ENCODE measurements at regions not wholly inside any gene's neighbourhood (a gene's known extent, or its start where the extent isn't known, plus 50 kb on each side); places are given as distances from the start of the nearest gene placed in this dataset.

GRCh38 chr2:138446043-138446442 is 55.5 kb upstream of the SPOPL start:
- DNase-seq = no peak

GRCh38 chr2:138447889-138448570 is 53.5 kb upstream of the SPOPL start:
- DNase-seq = no peak
